Osteoblast (primary cell): ENCODE measurements at regions not wholly inside any gene's neighbourhood (a gene's known extent, or its start where the extent isn't known, plus 50 kb on each side); places are given as distances from the start of the nearest gene placed in this dataset.

ENCODE experiments used
- DNase-seq: peaks from one replicate; pipeline ENCODE4 v3.0.0; 2011; ENCODE audit warnings: low spot score, mixed read lengths; ENCODE audit not compliant: insufficient read length; ENCODE audit errors: missing footprints
- H2AFZ ChIP-seq: 2 replicates; pipeline ENCODE4 v1.6.0; 2011; ENCODE audit warnings: mild to moderate bottlenecking, low read length
- H3K27ac ChIP-seq: 2 replicates; pipeline ENCODE4 v1.5.1; 2011; ENCODE audit warnings: mild to moderate bottlenecking, low read depth, low read length, moderate library complexity
- H3K27me3 ChIP-seq: 2 replicates; pipeline ENCODE4 v1.6.0; 2012; ENCODE audit warnings: mild to moderate bottlenecking, control low read depth, inconsistent platforms, low read length, moderate library complexity; ENCODE audit not compliant: insufficient read depth
- H3K36me3 ChIP-seq: 2 replicates; pipeline ENCODE4 v1.5.1; 2011; ENCODE audit warnings: mild to moderate bottlenecking, low read length, control low read depth, moderate library complexity; ENCODE audit not compliant: insufficient read depth
- H3K4me1 ChIP-seq: 2 replicates; pipeline ENCODE4 v1.5.1; 2011; ENCODE audit warnings: mild to moderate bottlenecking, low read length, control low read depth, moderate library complexity; ENCODE audit not compliant: insufficient read depth
- H3K4me2 ChIP-seq: 2 replicates; pipeline ENCODE4 v1.6.0; 2011; ENCODE audit warnings: mild to moderate bottlenecking, low read length; ENCODE audit not compliant: insufficient read depth
- H3K4me3 ChIP-seq: fragments of 200-600 bp; sonication (generic); 3 replicates; pipeline ENCODE4 v1.5.1; 2012; ENCODE audit warnings: mild to moderate bottlenecking, low read length, inconsistent platforms; ENCODE audit not compliant: insufficient read depth
- H3K79me2 ChIP-seq: 2 replicates; pipeline ENCODE4 v1.6.0; 2012; ENCODE audit warnings: mild to moderate bottlenecking, low read length, control low read depth, inconsistent platforms; ENCODE audit not compliant: insufficient read depth
- H3K9me3 ChIP-seq: 2 replicates; pipeline ENCODE4 v1.5.1; 2011; ENCODE audit warnings: low read depth, low read length, control low read depth
- H4K20me1 ChIP-seq: 2 replicates; pipeline ENCODE4 v1.6.0; 2012; ENCODE audit warnings: mild to moderate bottlenecking, low read length, control low read depth; ENCODE audit not compliant: insufficient read depth
- TF ChIP-seq, protein P1 (sequence below): IDR thresholded peaks from 2 replicates; pipeline ENCODE4 v1.5.1; 2011; ENCODE audit warnings: mild to moderate bottlenecking, low read depth, low read length, moderate library complexity; ENCODE audit errors: extremely low read depth

DNA sequence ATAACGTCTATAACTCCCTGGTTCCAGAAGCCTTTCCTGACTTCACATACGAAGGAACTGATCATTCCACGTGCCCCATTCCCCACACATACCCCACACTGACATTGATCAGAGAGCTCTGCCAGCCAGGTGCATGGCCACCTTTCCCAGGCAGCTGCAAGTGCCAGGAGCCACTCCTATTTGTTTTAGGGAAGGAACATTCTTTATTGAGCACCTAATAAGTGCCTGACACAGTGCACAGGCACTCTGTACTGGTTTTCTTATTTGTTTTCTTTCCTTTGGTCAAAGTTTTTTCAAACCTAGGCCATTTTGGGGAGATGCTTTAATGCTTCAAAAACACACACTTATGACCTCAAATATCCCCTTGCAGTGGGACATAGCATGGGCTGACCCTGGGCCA is 50.0 kb downstream of the PITPNM2 start:
- Histone ChIP-seq H3K4me1 (no peaks in the 10 kb centered on the region), H3K36me3 (no peaks in the 10 kb centered on the region), H4K20me1 (peaks cover 35% of the 10 kb centered on the region), H3K79me2 (no peaks in the 10 kb centered on the region), H3K27ac (no peak overlapping the region), H3K4me3 (no peak overlapping the region), H3K4me2 (no peak overlapping the region), H3K27me3 (no peaks in the 10 kb centered on the region), H2AFZ (no peak overlapping the region), H3K9me3 (no peaks in the 10 kb centered on the region)
- TF ChIP-seq, protein P1, sequence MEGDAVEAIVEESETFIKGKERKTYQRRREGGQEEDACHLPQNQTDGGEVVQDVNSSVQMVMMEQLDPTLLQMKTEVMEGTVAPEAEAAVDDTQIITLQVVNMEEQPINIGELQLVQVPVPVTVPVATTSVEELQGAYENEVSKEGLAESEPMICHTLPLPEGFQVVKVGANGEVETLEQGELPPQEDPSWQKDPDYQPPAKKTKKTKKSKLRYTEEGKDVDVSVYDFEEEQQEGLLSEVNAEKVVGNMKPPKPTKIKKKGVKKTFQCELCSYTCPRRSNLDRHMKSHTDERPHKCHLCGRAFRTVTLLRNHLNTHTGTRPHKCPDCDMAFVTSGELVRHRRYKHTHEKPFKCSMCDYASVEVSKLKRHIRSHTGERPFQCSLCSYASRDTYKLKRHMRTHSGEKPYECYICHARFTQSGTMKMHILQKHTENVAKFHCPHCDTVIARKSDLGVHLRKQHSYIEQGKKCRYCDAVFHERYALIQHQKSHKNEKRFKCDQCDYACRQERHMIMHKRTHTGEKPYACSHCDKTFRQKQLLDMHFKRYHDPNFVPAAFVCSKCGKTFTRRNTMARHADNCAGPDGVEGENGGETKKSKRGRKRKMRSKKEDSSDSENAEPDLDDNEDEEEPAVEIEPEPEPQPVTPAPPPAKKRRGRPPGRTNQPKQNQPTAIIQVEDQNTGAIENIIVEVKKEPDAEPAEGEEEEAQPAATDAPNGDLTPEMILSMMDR, result no peak
- DNase-seq, result no peak

DNA sequence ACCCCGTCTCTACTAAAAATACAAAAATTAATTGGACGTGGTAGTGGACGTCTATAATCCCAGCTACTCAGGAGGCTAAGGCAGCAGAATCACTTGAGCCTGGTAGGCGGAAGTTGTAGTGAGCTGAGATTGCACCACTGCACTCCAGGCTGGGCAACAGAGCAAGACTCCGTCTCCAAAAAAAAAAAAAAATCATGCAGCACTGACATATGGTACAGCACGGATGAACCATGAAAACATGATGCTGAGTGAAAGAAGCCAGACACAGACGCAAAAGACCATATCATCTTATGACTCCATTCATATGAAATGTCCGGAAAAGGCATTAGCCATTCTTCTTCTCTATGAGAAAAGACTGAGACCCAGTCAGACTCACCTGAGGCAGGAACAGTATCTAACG is 50.4 kb downstream of the PITPNM2 start:
- H3K4me1 ChIP-seq, result no peaks in the 10 kb centered on the region
- H3K9me3 ChIP-seq, result no peaks in the 10 kb centered on the region
- H4K20me1 ChIP-seq, result peaks cover 40% of the 10 kb centered on the region
- H3K4me3 ChIP-seq, result no peak overlapping the region
- H3K79me2 ChIP-seq, result no peaks in the 10 kb centered on the region
- TF ChIP-seq, protein P1, result no peak
- no peak overlapping the region for H2AFZ ChIP-seq
- DNase-seq, result no peak
- no peaks in the 10 kb centered on the region for H3K36me3 ChIP-seq
- H3K4me2 ChIP-seq, result no peak overlapping the region
- no peaks in the 10 kb centered on the region for H3K27me3 ChIP-seq
- H3K27ac ChIP-seq, result no peak overlapping the region

DNA sequence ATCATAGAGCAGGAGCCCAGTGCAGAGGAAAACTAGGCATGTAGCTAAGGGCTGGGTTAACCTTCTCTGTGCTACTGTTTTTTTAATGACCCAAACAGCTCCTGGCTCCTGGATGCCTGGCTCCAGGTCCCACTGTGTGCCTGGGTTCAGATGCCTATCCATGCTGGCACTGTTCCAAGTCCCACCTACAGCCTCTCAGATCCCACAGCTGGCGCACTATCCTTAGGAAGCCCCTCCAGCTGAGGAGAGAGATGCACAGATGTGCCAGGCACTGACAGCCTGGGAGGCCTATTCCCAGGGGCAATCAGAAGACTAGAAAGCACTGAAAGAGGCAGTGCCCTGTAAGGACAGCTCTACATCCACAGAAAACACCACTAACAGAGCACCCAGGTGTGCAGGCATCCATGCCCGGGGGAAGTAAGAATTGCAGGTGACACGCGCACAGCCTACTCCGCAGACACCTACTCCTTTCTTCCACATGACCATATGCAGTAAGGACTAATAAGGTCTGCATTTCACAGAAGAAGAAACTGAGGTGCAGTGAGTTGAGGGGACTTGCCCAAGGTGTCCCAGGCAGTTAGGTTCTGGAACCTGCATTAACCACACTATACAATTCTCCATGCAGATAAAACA is 51.2 kb downstream of the PITPNM2 start:
- no peaks in the 10 kb centered on the region for H3K79me2 ChIP-seq
- H3K4me2 ChIP-seq, result no peak overlapping the region
- peaks cover 40% of the 10 kb centered on the region for H4K20me1 ChIP-seq
- peaks cover 5% of the 10 kb centered on the region for H3K4me1 ChIP-seq
- no peaks in the 10 kb centered on the region for H3K9me3 ChIP-seq
- H3K36me3 ChIP-seq, result no peaks in the 10 kb centered on the region
- no peaks in the 10 kb centered on the region for H3K27me3 ChIP-seq
- no peak overlapping the region for H2AFZ ChIP-seq
- TF ChIP-seq, protein P1, result no peak
- H3K4me3 ChIP-seq, result no peak overlapping the region
- no peak for DNase-seq
- H3K27ac ChIP-seq, result no peak overlapping the region

DNA sequence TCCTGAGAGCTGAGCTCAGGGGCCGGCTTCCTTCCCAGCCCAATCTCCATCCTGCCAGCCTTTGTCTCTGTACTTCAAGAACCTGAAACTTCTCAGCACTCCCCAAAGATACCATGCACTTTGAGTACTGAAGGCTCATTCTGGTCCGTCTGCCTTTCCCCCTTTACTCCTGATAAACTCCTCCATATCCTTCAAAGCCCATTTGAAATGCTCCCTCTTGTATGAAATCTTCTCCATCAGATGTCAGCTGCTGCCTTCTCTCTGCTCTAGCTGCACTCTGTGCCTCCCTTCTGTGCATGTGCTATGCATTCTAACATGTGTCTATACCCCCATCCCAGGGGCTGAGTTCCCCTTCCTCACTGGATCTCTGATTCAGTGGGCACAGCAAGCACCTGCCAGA is 52.1 kb downstream of the PITPNM2 start:
- Histone ChIP-seq H4K20me1 (peaks cover 49% of the 10 kb centered on the region), H3K4me2 (no peak overlapping the region), H3K9me3 (no peaks in the 10 kb centered on the region), H3K27ac (no peak overlapping the region), H3K79me2 (no peaks in the 10 kb centered on the region), H2AFZ (no peak overlapping the region), H3K4me3 (no peak overlapping the region), H3K36me3 (no peaks in the 10 kb centered on the region), H3K27me3 (no peaks in the 10 kb centered on the region), H3K4me1 (peaks cover 12% of the 10 kb centered on the region)
- DNase-seq, result no peak
- TF ChIP-seq, protein P1, result no peak
